ENCODE measurements at regions not wholly inside any gene's neighbourhood (a gene's known extent, or its start where the extent isn't known, plus 50 kb on each side); places are given as distances from the start of the nearest gene placed in this dataset.

DNA sequence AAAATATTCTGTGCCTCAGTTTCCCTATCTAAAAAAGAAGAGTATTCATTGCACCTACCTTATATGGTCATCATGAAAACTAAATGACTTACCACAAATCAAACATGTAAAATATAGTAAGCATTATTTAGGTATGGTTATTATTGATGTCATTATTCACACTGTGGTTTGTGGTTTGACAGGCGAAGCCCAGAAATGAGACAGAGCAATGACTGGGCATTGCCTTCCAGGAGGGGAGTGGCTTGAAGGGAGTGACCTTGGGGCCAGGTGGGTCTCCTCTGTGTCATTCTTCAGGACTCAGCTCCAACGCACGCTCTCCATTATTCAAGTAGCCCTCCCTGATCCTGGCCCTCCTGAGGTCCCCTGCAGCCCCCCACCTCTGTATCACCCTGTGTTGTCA, 133.7 kb downstream of the DMRTA2 start:
- H3K9me3 ChIP-seq, result no peaks in the 10 kb centered on the region
- H3K27me3 ChIP-seq (replicated peaks; ENCODE audit: insufficient read depth), result no peaks in the 10 kb centered on the region
- H3K4me1 ChIP-seq (replicated peaks), result no peaks in the 10 kb centered on the region
- no peaks in the 10 kb centered on the region for H3K36me3 ChIP-seq
- TF ChIP-seq POLR2AphosphoS5 (IDR thresholded peaks at IDR 0.05) (no peak), POLR2A (IDR thresholded peaks at IDR 0.05) (no peak)
- TF ChIP-seq, protein P1, sequence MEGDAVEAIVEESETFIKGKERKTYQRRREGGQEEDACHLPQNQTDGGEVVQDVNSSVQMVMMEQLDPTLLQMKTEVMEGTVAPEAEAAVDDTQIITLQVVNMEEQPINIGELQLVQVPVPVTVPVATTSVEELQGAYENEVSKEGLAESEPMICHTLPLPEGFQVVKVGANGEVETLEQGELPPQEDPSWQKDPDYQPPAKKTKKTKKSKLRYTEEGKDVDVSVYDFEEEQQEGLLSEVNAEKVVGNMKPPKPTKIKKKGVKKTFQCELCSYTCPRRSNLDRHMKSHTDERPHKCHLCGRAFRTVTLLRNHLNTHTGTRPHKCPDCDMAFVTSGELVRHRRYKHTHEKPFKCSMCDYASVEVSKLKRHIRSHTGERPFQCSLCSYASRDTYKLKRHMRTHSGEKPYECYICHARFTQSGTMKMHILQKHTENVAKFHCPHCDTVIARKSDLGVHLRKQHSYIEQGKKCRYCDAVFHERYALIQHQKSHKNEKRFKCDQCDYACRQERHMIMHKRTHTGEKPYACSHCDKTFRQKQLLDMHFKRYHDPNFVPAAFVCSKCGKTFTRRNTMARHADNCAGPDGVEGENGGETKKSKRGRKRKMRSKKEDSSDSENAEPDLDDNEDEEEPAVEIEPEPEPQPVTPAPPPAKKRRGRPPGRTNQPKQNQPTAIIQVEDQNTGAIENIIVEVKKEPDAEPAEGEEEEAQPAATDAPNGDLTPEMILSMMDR (IDR thresholded peaks at IDR 0.05), result no peak
- H3K27ac ChIP-seq, result no peak overlapping the region
- DNase-seq (ENCODE audit: low spot score), result no peak
- no peak overlapping the region for H3K4me3 ChIP-seq
- intact Hi-C loops (cut with DNase I), result no loop called here
- WGBS, result 81% methylated on average over 3 of the region's 3 CpGs

DNA sequence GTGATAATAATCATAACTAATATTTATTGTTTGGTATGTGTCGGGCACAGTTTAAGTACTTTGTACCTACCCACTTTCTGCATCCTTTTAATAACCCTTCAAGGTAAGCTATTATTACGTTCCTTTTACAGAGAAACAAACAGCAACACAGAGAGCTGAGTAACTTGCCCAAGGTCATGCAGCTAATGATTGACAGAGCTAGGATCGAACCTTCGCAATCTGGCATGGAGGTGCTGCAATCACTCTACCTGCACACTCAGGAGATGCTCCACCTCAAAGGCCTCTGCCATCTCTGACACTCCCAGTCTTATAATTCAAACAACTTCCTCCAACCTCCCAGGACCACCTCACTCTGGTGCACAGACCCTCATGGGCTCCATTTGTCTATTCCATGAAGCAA, 137.2 kb downstream of the DMRTA2 start:
- DNase-seq (ENCODE audit: low spot score), result no peak
- Histone ChIP-seq H3K4me3 (no peak overlapping the region), H3K27ac (no peak overlapping the region), H3K27me3 (replicated peaks; ENCODE audit: insufficient read depth) (no peaks in the 10 kb centered on the region), H3K36me3 (no peaks in the 10 kb centered on the region), H3K9me3 (no peaks in the 10 kb centered on the region), H3K4me1 (replicated peaks) (no peaks in the 10 kb centered on the region)
- TF ChIP-seq POLR2AphosphoS5 (IDR thresholded peaks at IDR 0.05) (no peak), POLR2A (IDR thresholded peaks at IDR 0.05) (no peak)
- TF ChIP-seq, protein P1 (IDR thresholded peaks at IDR 0.05), result no peak
- WGBS, result 58% methylated on average over 4 of the region's 4 CpGs
- intact Hi-C loops (cut with DNase I), result no loop called here

DNA sequence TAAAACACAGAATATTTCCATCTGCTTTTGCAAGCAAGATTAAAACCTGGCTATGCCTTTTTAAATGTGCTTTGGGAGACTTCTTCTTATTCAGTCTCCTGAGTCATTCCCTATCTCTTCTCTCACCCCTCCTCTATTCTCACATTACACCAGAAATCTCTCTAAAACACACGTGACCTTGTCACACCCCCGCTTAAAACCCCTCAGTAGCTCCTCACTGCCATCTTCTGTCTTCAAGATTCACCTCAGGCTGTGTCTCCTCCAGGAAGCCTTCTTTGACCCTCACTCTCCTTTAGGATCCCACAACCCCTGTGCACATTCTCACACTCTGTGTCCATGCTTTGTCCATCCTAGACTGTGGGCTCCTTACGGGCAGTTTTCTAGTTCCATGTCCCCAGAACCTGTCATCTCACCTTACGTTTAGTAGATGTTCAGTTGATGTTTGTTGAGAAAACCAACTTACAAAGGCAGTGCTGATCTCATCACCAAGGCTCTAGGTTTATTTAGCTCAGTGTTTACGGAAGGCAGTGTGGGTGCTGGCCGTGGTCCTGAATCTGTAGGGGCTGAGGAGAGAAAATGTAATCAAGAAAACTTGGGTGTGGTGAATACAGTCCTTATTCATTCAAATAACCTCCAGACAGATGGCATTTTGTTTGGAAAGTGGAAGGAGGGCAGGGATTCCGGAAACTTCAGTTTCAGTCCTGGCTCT, 143.5 kb downstream of the DMRTA2 start:
- no peaks in the 10 kb centered on the region for H3K4me1 ChIP-seq (replicated peaks)
- H3K4me3 ChIP-seq, result no peak overlapping the region
- H3K36me3 ChIP-seq, result no peaks in the 10 kb centered on the region
- no peak overlapping the region for H3K27ac ChIP-seq
- H3K27me3 ChIP-seq (replicated peaks; ENCODE audit: insufficient read depth), result peaks cover 4% of the 10 kb centered on the region
- no peak for DNase-seq (ENCODE audit: low spot score)
- 18% methylated on average over 7 of the region's 7 CpGs for WGBS
- intact Hi-C loops (cut with DNase I), result no loop called here
- no peak for TF ChIP-seq POLR2A (IDR thresholded peaks at IDR 0.05)
- no peaks in the 10 kb centered on the region for H3K9me3 ChIP-seq

DNA sequence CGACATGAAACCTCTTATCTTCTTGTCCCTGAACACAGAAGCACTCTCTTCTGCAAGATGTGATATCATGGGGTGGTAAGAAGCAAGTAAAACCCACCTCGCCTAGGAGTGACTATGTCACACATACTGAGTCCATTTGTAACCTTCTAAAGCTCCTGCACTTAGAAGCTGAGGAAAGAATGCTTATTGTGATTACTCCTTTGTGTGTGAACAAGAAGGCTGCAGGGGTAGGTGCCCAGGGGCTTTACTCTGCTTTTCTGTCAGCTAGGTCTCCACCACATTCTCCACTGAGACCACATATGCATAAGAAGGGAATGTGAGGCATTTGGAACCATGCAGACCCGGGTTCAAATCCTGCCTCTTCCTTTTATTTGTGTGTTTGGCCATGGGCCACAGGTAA, 144.3 kb downstream of the DMRTA2 start:
- Histone ChIP-seq H3K4me1 (replicated peaks) (no peaks in the 10 kb centered on the region), H3K27ac (no peak overlapping the region), H3K4me3 (no peak overlapping the region), H3K27me3 (replicated peaks; ENCODE audit: insufficient read depth) (peaks cover 4% of the 10 kb centered on the region), H3K9me3 (no peaks in the 10 kb centered on the region), H3K36me3 (no peaks in the 10 kb centered on the region)
- TF ChIP-seq POLR2A (IDR thresholded peaks at IDR 0.05) (no peak), POLR2AphosphoS5 (IDR thresholded peaks at IDR 0.05) (no peak)
- TF ChIP-seq, protein P1 (IDR thresholded peaks at IDR 0.05), result no peak
- DNase-seq (ENCODE audit: low spot score), result no peak
- WGBS, result 24% methylated on average over 3 of the region's 3 CpGs
- intact Hi-C loops (cut with DNase I), result no loop called here

DNA sequence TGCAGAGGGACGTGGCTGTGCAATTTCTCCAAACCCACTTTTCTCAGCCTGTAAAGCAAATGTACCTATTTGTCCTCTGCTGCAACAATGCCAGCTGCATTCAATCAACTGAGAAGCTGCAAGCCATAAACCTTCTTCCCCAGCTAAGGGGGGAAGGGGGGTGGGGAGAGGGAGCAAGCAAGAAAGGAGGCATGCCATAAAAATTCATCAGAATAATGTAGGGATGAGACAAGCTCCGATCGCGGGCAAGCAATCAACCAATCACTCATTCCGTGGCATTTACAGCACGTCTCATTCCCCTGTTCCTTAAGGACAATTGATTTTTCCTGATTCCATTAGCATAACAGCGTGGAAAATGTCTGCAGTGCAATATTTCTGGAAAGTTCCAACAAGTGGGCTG, 144.8 kb downstream of the DMRTA2 start:
- DNase-seq (ENCODE audit: low spot score), result no peak
- intact Hi-C loops (cut with DNase I), result no loop called here
- H3K27me3 ChIP-seq (replicated peaks; ENCODE audit: insufficient read depth), result peaks cover 4% of the 10 kb centered on the region
- WGBS, result 10% methylated on average over 7 of the region's 7 CpGs
- H3K36me3 ChIP-seq, result no peaks in the 10 kb centered on the region
- H3K27ac ChIP-seq, result no peak overlapping the region
- H3K4me1 ChIP-seq (replicated peaks), result no peaks in the 10 kb centered on the region
- TF ChIP-seq, protein P1 (IDR thresholded peaks at IDR 0.05), result no peak
- TF ChIP-seq POLR2A (IDR thresholded peaks at IDR 0.05), result no peak
- TF ChIP-seq POLR2AphosphoS5 (IDR thresholded peaks at IDR 0.05), result no peak
- no peak overlapping the region for H3K4me3 ChIP-seq
- no peaks in the 10 kb centered on the region for H3K9me3 ChIP-seq
